GM12875 (cell line): ENCODE measurements at regions not wholly inside any gene's neighbourhood (a gene's known extent, or its start where the extent isn't known, plus 50 kb on each side); places are given as distances from the start of the nearest gene placed in this dataset.

Source experiments
- H3K4me3 ChIP-seq: one replicate; pipeline ENCODE4 v1.5.1; 2011; ENCODE audit warnings: low read depth, low read length, control low read depth
- TF ChIP-seq, protein P1 (sequence below): IDR thresholded peaks from 2 replicates; pipeline ENCODE4 v1.5.1; 2011; ENCODE audit warnings: low read depth, mild to moderate bottlenecking, control low read depth, inconsistent platforms, low read length, moderate library complexity, borderline replicate concordance; ENCODE audit not compliant: insufficient read depth

DNA sequence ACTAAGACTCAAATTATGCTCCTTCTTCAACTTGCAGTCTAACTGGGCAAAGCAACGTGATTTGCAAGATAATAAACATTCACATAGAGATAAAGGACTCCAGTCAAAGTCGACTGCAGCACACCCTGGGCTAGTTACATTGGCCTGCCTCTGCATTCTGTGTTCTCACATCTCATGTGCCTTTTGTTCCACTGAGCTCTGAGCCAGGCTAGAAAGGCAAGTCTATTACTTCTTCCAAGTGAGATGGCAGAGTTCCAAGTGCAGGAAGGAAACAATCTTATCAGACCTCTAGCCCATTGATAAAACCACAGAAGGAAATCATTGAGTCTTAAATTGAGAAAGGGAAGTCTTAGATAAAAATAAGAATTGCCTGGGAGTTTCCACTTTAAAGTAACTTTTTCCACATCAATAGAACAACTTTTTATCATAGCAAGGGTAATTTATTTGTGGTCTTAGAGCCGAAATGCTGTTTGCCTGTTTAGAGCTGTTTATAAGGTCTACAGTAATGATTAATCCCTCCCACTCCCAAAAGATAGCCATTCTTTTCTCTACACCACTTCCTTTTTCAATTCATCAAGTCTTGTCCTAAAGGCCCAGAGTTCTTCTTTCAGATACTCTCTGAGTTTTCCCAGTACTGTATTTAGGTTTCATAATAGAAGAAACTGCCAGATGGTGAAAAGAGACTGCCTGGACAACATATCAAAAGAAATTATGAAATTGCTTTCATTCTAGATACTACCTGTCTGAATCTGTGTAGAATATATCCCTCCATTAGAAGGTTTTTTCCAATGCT lies 200.2 kb downstream of the GUCY2F start:
- no peak overlapping the region for H3K4me3 ChIP-seq
- TF ChIP-seq, protein P1, sequence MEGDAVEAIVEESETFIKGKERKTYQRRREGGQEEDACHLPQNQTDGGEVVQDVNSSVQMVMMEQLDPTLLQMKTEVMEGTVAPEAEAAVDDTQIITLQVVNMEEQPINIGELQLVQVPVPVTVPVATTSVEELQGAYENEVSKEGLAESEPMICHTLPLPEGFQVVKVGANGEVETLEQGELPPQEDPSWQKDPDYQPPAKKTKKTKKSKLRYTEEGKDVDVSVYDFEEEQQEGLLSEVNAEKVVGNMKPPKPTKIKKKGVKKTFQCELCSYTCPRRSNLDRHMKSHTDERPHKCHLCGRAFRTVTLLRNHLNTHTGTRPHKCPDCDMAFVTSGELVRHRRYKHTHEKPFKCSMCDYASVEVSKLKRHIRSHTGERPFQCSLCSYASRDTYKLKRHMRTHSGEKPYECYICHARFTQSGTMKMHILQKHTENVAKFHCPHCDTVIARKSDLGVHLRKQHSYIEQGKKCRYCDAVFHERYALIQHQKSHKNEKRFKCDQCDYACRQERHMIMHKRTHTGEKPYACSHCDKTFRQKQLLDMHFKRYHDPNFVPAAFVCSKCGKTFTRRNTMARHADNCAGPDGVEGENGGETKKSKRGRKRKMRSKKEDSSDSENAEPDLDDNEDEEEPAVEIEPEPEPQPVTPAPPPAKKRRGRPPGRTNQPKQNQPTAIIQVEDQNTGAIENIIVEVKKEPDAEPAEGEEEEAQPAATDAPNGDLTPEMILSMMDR: no peak

DNA sequence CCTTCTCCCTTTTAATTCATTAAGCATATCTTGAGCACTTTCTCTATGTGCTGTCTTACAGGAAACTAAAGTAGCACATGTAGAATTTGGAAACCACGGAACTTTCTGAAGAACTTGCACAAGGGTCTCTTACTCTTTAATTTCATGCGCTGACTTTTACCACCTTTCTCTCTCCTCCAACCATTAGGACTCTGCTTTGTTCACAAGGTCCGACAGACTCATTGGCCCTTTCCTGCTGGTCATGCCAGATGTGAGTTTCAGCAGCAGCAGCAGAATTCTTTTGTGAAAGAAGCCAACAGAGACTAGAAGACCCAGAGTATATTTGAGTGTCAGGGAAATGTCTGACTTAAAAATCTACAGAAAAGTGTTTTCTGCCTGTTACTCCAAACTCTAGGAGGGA lies 207.1 kb downstream of the GUCY2F start:
- no peak overlapping the region for H3K4me3 ChIP-seq
- TF ChIP-seq, protein P1: no peak

DNA sequence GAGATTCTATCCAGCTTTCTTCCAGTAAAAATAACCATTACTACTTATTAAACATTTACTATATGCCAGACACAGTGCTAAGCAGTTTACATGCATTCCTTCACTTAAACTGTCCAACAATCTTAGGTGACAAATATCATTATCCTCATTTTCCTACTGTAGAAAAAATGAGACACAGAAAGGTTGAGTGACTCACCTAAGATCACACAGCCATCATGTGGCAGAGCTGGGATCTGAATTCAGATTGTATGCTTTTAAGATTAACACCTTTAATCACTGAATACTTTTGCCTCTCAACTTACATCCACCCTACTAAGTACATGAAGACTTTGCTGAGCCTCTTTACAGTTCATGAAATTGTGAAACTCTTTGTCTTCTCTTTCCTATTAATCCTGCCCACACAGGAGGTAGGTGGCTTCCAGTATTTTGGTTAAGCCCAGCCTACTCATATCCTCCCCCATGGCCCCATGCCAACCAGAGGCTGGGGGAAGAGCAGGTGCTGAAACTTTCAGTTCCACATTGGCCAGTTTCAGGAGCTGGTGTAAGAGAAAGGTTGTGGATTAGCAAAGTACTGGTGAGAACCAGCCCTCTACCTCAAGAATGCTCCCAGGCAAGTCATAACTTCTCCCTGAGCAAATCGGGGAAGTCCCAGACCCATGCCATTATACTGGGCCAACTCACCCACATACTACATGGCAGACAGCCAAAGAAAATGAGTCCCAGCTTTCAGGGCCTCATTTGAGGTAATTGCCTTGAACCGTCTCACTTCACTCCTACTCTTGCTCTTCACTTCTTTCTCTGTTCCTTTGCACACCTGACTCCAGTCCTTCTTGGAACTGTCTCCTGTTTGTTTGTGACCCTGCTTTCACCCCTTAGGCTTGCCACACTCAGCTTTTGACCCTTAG lies 211.1 kb downstream of the GUCY2F start:
- TF ChIP-seq, protein P1: no peak
- no peak overlapping the region for H3K4me3 ChIP-seq

DNA sequence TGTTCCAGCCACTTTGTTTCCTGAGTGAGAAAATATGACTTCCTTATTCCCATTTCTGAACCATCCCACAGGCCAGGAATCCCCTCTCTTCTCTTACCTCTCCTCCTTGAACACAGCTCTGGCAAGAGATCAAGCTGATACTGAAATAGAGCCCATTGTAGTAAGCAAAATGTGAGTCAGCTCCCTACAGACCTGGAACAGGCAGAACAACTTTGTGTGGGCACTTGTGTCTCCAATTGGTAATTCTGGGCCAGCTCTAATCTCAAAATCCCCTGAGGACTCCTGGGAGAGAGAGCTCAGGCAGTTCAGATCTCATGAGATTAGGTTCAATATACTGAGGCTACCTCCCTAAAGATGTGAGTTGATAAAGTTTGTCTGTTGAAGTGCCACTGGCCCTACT lies 213.5 kb downstream of the GUCY2F start:
- H3K4me3 ChIP-seq: no peak overlapping the region
- TF ChIP-seq, protein P1: no peak

DNA sequence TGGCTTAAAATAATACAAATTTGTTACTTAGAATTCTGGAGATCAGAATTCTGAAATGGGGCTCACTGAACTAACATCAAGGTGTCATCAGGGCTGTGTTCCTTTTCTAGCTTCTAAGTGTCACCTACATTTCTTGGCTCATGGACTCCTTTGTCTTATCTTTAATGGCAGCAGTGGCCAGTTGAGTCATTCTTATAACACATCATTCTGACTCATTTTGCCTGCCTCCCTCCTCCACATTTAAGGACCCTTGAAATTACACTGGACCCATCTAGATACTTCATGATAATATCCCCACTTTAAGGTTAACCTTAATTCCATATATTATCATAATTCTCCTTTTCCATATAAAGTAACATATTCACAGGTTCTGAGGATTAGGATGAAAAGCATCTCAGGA lies 215.9 kb downstream of the GUCY2F start:
- TF ChIP-seq, protein P1: no peak
- H3K4me3 ChIP-seq: no peak overlapping the region

DNA sequence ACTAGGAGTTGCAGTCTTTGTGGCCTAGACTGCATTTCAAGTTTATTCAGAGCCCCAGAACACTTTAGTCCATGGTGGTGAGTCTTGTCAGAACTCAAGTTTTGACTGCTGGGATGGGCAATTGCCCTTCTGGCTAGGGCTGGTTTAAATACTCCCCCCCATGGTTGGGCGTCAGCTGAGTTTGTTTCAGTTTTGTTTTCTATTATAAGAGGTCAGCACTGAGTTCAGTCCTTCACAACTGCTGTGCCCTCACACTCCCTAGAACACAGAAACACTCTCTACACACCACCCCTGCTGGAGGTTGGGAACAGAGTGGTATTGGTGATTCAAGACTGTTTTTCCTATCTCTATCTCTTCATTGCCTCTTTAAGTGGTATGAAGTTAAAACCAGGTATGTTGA lies 217.0 kb downstream of the GUCY2F start:
- H3K4me3 ChIP-seq: no peak overlapping the region
- TF ChIP-seq, protein P1: no peak
